Liver (tissue), 8 donors: ENCODE measurements at regions not wholly inside any gene's neighbourhood (a gene's known extent, or its start where the extent isn't known, plus 50 kb on each side); places are given as distances from the start of the nearest gene placed in this dataset.
A peak's percentile ranks its signal among the peaks of the same experiment; 100 is the strongest.

ENCODE experiments used
- DNase-seq: peaks from one replicate; pipeline ENCODE4 v3.0.0-alpha.2; 2017; ENCODE audit warnings: low spot score
- H3K27ac ChIP-seq, 2 donors: one replicate each; pipeline ENCODE4 v1.7.0; 2013; ENCODE audit warnings: inconsistent platforms in 2 of 2, low read length in 2 of 2, control low read depth in 1 of 2, low read depth in 1 of 2, mild to moderate bottlenecking in 1 of 2
- H3K27me3 ChIP-seq, 4 donors: one replicate each; pipeline versions ENCODE4 v1.6.1 to v1.7.0; 2013; ENCODE audit warnings: low read length in 3 of 4, inconsistent platforms in 1 of 4, mild to moderate bottlenecking in 1 of 4, moderate library complexity in 1 of 4; ENCODE audit not compliant: control insufficient read depth in 4 of 4, insufficient read depth in 4 of 4
- H3K36me3 ChIP-seq, 4 donors: one replicate each; pipeline versions ENCODE4 v1.6.1 to v1.7.0; 2013; ENCODE audit warnings: low read length in 3 of 4, mild to moderate bottlenecking in 3 of 4, low read depth in 1 of 4, moderate library complexity in 1 of 4; ENCODE audit not compliant: control insufficient read depth in 4 of 4, insufficient read depth in 3 of 4
- H3K4me1 ChIP-seq, 4 donors: one replicate each; pipeline versions ENCODE4 v1.6.1 to v1.7.0; 2013; ENCODE audit warnings: low read length in 3 of 4, mild to moderate bottlenecking in 3 of 4, moderate library complexity in 1 of 4; ENCODE audit not compliant: control insufficient read depth in 4 of 4, insufficient read depth in 4 of 4
- H3K4me3 ChIP-seq, 3 donors: one replicate each; pipeline versions ENCODE4 v1.6.1 to v1.7.0; 2013; ENCODE audit warnings: low read length in 3 of 3, control low read depth in 1 of 3, low read depth in 1 of 3, mild to moderate bottlenecking in 1 of 3
- H3K9ac ChIP-seq, 2 donors: one replicate each; pipeline ENCODE4 v1.7.0; 2013; ENCODE audit warnings: low read length in 2 of 2, mild to moderate bottlenecking in 2 of 2, moderate library complexity in 2 of 2, control low read depth in 1 of 2, low read depth in 1 of 2
- H3K9me3 ChIP-seq, 4 donors: one replicate each; pipeline versions ENCODE4 v1.6.1 to v1.7.0; 2013; ENCODE audit warnings: low read length in 3 of 4; ENCODE audit not compliant: control insufficient read depth in 4 of 4
- EGR1 ChIP-seq, 2 donors: IDR thresholded peaks; 2 replicates each; pipeline ENCODE4 v1.6.1; 2016 to 2018; ENCODE audit warnings: antibody characterized with exemption in 2 of 2, low read depth in 2 of 2
- FOXA1 ChIP-seq: IDR thresholded peaks from 2 replicates; pipeline ENCODE4 v1.6.1; 2016; ENCODE audit warnings: antibody characterized with exemption
- FOXA2 ChIP-seq: IDR thresholded peaks from 2 replicates; pipeline ENCODE4 v1.6.1; 2016; ENCODE audit warnings: antibody characterized with exemption
- GABPA ChIP-seq, 2 donors: IDR thresholded peaks in 1 of 2; conservative IDR thresholded peaks in 1 of 2; 2 replicates each; pipeline ENCODE4 v1.6.1; 2016; ENCODE audit warnings: antibody characterized with exemption in 2 of 2, mild to moderate bottlenecking in 1 of 2, moderate library complexity in 1 of 2
- HNF4A ChIP-seq, 2 donors: conservative IDR thresholded peaks; 2 replicates each; pipeline ENCODE4 v1.6.1; 2016; ENCODE audit warnings: antibody characterized with exemption in 2 of 2, mild to moderate bottlenecking in 2 of 2
- HNF4G ChIP-seq: IDR thresholded peaks from 2 replicates; pipeline ENCODE4 v1.6.1; 2016; ENCODE audit warnings: antibody characterized with exemption
- JUND ChIP-seq, 2 donors: IDR thresholded peaks; 2 replicates each; pipeline ENCODE4 v1.6.1; 2016; ENCODE audit warnings: antibody characterized with exemption in 2 of 2
- NR2F2 ChIP-seq: IDR thresholded peaks from 2 replicates; pipeline ENCODE4 v1.6.1; 2016; ENCODE audit warnings: antibody characterized with exemption
- RAD21 ChIP-seq, 2 donors: IDR thresholded peaks; 2 replicates each; pipeline ENCODE4 v1.6.1; 2016; ENCODE audit warnings: antibody characterized with exemption in 2 of 2, mild to moderate bottlenecking in 2 of 2
- RXRA ChIP-seq, 2 donors: IDR thresholded peaks; 2 replicates each; pipeline ENCODE4 v1.6.1; 2017 to 2018; ENCODE audit warnings: antibody characterized with exemption in 2 of 2, mild to moderate bottlenecking in 1 of 2
- SP1 ChIP-seq: IDR thresholded peaks from 2 replicates; pipeline ENCODE4 v1.6.1; 2018; ENCODE audit warnings: antibody characterized with exemption, mild to moderate bottlenecking
- TAF1 ChIP-seq: conservative IDR thresholded peaks from 2 replicates; pipeline ENCODE4 v1.6.1; 2016; ENCODE audit warnings: antibody characterized with exemption, mild to moderate bottlenecking
- YY1 ChIP-seq: IDR thresholded peaks from 2 replicates; pipeline ENCODE4 v1.6.1; 2016; ENCODE audit warnings: antibody characterized with exemption, mild to moderate bottlenecking
- WGBS: extraction: QIAGEN DNeasy Blood & Tissue Kit; methylation state at CpG from one replicate; pipeline ENCODE4 v1.1.7; 2013; 5-methylcytosine and 5-hydroxymethylcytosine counted together
- TF ChIP-seq, protein P1 (sequence below): IDR thresholded peaks from 2 replicates; pipeline ENCODE4 v1.6.1; 2016; ENCODE audit warnings: antibody characterized with exemption
- TF ChIP-seq, protein P2 (sequence below): IDR thresholded peaks from 2 replicates; pipeline ENCODE4 v1.6.1; 2016; ENCODE audit warnings: antibody characterized with exemption
- TF ChIP-seq, protein P3 (sequence below): IDR thresholded peaks from 2 replicates; pipeline ENCODE4 v1.6.1; 2016; ENCODE audit warnings: antibody characterized with exemption
- TF ChIP-seq, protein P4 (sequence below): fragments of 150-350 bp; IDR thresholded peaks from 2 replicates; pipeline ENCODE4 v1.5.1; 2017; ENCODE audit warnings: improper control_type of control experiment, low read depth, low read length; ENCODE audit not compliant: missing input control
- TF ChIP-seq, protein P5 (sequence below): IDR thresholded peaks from 2 replicates; pipeline ENCODE4 v1.6.1; 2016; ENCODE audit warnings: antibody characterized with exemption, mild to moderate bottlenecking
- donor health status: healthy.
- donor health status: healthy.
- donor health status: healthy.
- donor health status: healthy.
- donor health status: healthy.

DNA sequence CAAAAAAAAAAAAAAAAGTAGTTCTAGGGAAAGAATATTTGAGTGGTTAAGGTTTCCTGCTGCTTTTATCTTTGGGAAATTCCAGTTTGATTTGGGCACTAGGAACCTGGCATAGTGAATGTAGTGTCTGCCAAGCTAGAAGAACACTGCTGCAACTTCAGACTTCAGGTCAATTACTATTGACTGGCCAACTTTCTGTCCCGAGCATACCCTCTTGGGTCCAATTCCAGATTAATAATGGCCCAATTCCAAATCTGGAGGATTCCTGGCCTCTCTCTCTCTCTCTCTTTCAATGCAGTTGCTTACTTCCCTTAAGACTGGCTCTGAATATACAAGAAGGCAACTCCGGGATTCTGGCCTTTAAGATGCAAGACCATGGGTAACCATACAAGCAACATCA lies 74.9 kb downstream of the ANKEF1 start:
- Histone ChIP-seq H3K4me3 (no peak overlapping the region), H3K9me3 (no peaks in the 10 kb centered on the region), H3K36me3 (no peaks in the 10 kb centered on the region), H3K9ac (no peak overlapping the region), H3K27me3 (no peaks in the 10 kb centered on the region), H3K4me1 (peaks cover 7 to 30% (median 28%) of the 10 kb centered on the region in 4 donors), H3K27ac (peak overlapping the region in 1 of 2 donors; percentile 31)
- no peak for TF ChIP-seq GABPA (IDR thresholded peaks at IDR 0.05 in 1 of 2, conservative IDR thresholded peaks at IDR 0.05 in 1 of 2)
- no peak for TF ChIP-seq JUND (IDR thresholded peaks at IDR 0.05)
- peak; percentile 70 for TF ChIP-seq SP1
- no peak for TF ChIP-seq TAF1
- TF ChIP-seq RXRA (IDR thresholded peaks at IDR 0.05) = peak; percentile 75 to 77
- peak; percentile 42 for TF ChIP-seq YY1
- peak; percentile 37 to 77 for TF ChIP-seq EGR1 (IDR thresholded peaks at IDR 0.05; ENCODE audit: low read depth in 2 of 2)
- TF ChIP-seq RAD21 (IDR thresholded peaks at IDR 0.05) = peak; percentile 39 to 40
- TF ChIP-seq, protein P1, sequence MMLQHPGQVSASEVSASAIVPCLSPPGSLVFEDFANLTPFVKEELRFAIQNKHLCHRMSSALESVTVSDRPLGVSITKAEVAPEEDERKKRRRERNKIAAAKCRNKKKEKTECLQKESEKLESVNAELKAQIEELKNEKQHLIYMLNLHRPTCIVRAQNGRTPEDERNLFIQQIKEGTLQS = no peak
- peak; percentile 96 to 98 for TF ChIP-seq HNF4A (conservative IDR thresholded peaks at IDR 0.05)
- peak; percentile 18 for TF ChIP-seq FOXA1
- TF ChIP-seq FOXA2 = peak; percentile 41
- TF ChIP-seq, protein P2, sequence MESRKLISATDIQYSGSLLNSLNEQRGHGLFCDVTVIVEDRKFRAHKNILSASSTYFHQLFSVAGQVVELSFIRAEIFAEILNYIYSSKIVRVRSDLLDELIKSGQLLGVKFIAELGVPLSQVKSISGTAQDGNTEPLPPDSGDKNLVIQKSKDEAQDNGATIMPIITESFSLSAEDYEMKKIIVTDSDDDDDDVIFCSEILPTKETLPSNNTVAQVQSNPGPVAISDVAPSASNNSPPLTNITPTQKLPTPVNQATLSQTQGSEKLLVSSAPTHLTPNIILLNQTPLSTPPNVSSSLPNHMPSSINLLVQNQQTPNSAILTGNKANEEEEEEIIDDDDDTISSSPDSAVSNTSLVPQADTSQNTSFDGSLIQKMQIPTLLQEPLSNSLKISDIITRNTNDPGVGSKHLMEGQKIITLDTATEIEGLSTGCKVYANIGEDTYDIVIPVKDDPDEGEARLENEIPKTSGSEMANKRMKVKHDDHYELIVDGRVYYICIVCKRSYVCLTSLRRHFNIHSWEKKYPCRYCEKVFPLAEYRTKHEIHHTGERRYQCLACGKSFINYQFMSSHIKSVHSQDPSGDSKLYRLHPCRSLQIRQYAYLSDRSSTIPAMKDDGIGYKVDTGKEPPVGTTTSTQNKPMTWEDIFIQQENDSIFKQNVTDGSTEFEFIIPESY = peak; percentile 56
- TF ChIP-seq, protein P3, sequence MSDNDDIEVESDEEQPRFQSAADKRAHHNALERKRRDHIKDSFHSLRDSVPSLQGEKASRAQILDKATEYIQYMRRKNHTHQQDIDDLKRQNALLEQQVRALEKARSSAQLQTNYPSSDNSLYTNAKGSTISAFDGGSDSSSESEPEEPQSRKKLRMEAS = peak; percentile 84
- TF ChIP-seq, protein P4, sequence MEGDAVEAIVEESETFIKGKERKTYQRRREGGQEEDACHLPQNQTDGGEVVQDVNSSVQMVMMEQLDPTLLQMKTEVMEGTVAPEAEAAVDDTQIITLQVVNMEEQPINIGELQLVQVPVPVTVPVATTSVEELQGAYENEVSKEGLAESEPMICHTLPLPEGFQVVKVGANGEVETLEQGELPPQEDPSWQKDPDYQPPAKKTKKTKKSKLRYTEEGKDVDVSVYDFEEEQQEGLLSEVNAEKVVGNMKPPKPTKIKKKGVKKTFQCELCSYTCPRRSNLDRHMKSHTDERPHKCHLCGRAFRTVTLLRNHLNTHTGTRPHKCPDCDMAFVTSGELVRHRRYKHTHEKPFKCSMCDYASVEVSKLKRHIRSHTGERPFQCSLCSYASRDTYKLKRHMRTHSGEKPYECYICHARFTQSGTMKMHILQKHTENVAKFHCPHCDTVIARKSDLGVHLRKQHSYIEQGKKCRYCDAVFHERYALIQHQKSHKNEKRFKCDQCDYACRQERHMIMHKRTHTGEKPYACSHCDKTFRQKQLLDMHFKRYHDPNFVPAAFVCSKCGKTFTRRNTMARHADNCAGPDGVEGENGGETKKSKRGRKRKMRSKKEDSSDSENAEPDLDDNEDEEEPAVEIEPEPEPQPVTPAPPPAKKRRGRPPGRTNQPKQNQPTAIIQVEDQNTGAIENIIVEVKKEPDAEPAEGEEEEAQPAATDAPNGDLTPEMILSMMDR = no peak
- TF ChIP-seq NR2F2 = no peak
- TF ChIP-seq HNF4G = peak; percentile 88
- TF ChIP-seq, protein P5, sequence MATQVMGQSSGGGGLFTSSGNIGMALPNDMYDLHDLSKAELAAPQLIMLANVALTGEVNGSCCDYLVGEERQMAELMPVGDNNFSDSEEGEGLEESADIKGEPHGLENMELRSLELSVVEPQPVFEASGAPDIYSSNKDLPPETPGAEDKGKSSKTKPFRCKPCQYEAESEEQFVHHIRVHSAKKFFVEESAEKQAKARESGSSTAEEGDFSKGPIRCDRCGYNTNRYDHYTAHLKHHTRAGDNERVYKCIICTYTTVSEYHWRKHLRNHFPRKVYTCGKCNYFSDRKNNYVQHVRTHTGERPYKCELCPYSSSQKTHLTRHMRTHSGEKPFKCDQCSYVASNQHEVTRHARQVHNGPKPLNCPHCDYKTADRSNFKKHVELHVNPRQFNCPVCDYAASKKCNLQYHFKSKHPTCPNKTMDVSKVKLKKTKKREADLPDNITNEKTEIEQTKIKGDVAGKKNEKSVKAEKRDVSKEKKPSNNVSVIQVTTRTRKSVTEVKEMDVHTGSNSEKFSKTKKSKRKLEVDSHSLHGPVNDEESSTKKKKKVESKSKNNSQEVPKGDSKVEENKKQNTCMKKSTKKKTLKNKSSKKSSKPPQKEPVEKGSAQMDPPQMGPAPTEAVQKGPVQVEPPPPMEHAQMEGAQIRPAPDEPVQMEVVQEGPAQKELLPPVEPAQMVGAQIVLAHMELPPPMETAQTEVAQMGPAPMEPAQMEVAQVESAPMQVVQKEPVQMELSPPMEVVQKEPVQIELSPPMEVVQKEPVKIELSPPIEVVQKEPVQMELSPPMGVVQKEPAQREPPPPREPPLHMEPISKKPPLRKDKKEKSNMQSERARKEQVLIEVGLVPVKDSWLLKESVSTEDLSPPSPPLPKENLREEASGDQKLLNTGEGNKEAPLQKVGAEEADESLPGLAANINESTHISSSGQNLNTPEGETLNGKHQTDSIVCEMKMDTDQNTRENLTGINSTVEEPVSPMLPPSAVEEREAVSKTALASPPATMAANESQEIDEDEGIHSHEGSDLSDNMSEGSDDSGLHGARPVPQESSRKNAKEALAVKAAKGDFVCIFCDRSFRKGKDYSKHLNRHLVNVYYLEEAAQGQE = peak; percentile 53
- DNase-seq = no peak
- WGBS = 30% methylated on average over 2 of the region's 2 CpGs
